HG03097 (cell line): ENCODE measurements at regions not wholly inside any gene's neighbourhood (a gene's known extent, or its start where the extent isn't known, plus 50 kb on each side); places are given as distances from the start of the nearest gene placed in this dataset.

ENCODE experiments used
- ATAC-seq: cut with Tn5 transposase; IDR thresholded peaks from one replicate; pipeline ENCODE4 v1.9.1; 2021; ENCODE audit not compliant: unreplicated experiment, low FRiP score

- no peak for ATAC-seq
These were observed 136.7 kb upstream of the CST7 start for GRCh38 chr20:24812373-24812772.

- no peak for ATAC-seq
These were observed 136.0 kb upstream of the CST7 start for GRCh38 chr20:24813080-24813479.

GRCh38 chr20:24813496-24813895, 135.6 kb upstream of the CST7 start:
- ATAC-seq, result no peak

GRCh38 chr20:24813936-24814335, 135.1 kb upstream of the CST7 start:
- no peak for ATAC-seq

- ATAC-seq, result no peak
These were observed 134.4 kb upstream of the CST7 start for GRCh38 chr20:24814556-24815195.

- no peak for ATAC-seq
These were observed 133.8 kb upstream of the CST7 start for GRCh38 chr20:24815196-24815815.

GRCh38 chr20:24815931-24816330, 133.1 kb upstream of the CST7 start:
- ATAC-seq, result no peak

GRCh38 chr20:24816431-24816830, 132.6 kb upstream of the CST7 start:
- ATAC-seq, result no peak

- ATAC-seq, result no peak
These were observed 132.2 kb upstream of the CST7 start for GRCh38 chr20:24816907-24817306.

GRCh38 chr20:24817351-24817750, 131.7 kb upstream of the CST7 start:
- no peak for ATAC-seq

- no peak for ATAC-seq
These were observed 131.0 kb upstream of the CST7 start for GRCh38 chr20:24818056-24818455.

GRCh38 chr20:24819331-24819965, 129.6 kb upstream of the CST7 start:
- ATAC-seq, result no peak

- no peak for ATAC-seq
These were observed 128.7 kb upstream of the CST7 start for GRCh38 chr20:24820345-24820744.

GRCh38 chr20:24821391-24821790, 127.7 kb upstream of the CST7 start:
- no peak for ATAC-seq

- no peak for ATAC-seq
These were observed 125.8 kb upstream of the CST7 start for GRCh38 chr20:24823176-24823784.

- no peak for ATAC-seq
These were observed 124.9 kb upstream of the CST7 start for GRCh38 chr20:24823989-24824693.

GRCh38 chr20:24825591-24825990, 123.5 kb upstream of the CST7 start:
- ATAC-seq, result no peak

- no peak for ATAC-seq
These were observed 121.3 kb upstream of the CST7 start for GRCh38 chr20:24827603-24828295.

GRCh38 chr20:24828992-24829648, 119.9 kb upstream of the CST7 start:
- ATAC-seq, result no peak
